K562 (cell line): ENCODE measurements at regions not wholly inside any gene's neighbourhood (a gene's known extent, or its start where the extent isn't known, plus 50 kb on each side); places are given as distances from the start of the nearest gene placed in this dataset.

Experiments
- ATAC-seq: fragments of 200-7000 bp; cut with Tn5 transposase; 3 replicates; pipeline ENCODE4 v1.9.1; 2020; ENCODE audit warnings: moderate library complexity
- BruUV-seq: library from RNA; stranded (reverse); fragments of 400-500 nt; replicated peaks from 2 replicates; lab custom pipeline; 2021; lab: Mats Ljungman, UMichigan
- CTCF ChIA-PET: fragments of 300-600 bp; formaldehyde crosslinking; extraction: SDS; loops from one replicate; lab custom pipeline; 2021; ENCODE audit warnings: low intra/inter-chr PET ratio; lab: Yijun Ruan, JAX
- POLR2A ChIA-PET: fragments of 300-600, 350-650 bp; sonication (Branson Sonifier 250); formaldehyde crosslinking; extraction: SDS; loops from one replicate; lab custom pipeline; 2021; ENCODE audit warnings: antibody characterized with exemption, inconsistent platforms; lab: Yijun Ruan, JAX
- DNase-seq, 4 experiments: peaks; one replicate each; pipeline versions ENCODE4 v3.0.0 to v3.0.0-alpha.2; 2011 to 2018; ENCODE audit warnings: low spot score in 3 of 4, mixed read lengths in 3 of 4; ENCODE audit errors: extremely low read depth in 1 of 4
- FAIRE-seq: peaks from 2 replicates; lab custom pipeline; 2011; peaks lifted over from hg19 to GRCh38; lab: Jason Lieb, UNC
- H2AFZ ChIP-seq: 2 replicates; pipeline ENCODE4 v1.6.0; 2011; ENCODE audit warnings: low read depth, low read length, control low read depth, inconsistent platforms
- H3K27ac ChIP-seq: fragments of 200-600 bp; 3 replicates; pipeline ENCODE4 v1.8.0; 2011; ENCODE audit warnings: low read depth, mild to moderate bottlenecking, control low read depth, inconsistent platforms, low read length, moderate library complexity, mixed read lengths; ENCODE audit errors: extremely low read depth
- H3K27me3 ChIP-seq, 2 experiments: fragments of 300-600 bp in 1 of 2; 2 replicates in 1 of 2; 3 replicates in 1 of 2; pipeline versions ENCODE4 v1.6.0 to v1.8.0; 2011; ENCODE audit warnings: inconsistent platforms in 2 of 2, low read length in 2 of 2, mild to moderate bottlenecking in 1 of 2, mixed read lengths in 1 of 2, moderate library complexity in 1 of 2; ENCODE audit not compliant: control insufficient read depth in 2 of 2, insufficient read depth in 2 of 2
- H3K36me3 ChIP-seq: fragments of 300-600 bp; 3 replicates; pipeline ENCODE4 v1.8.0; 2011; ENCODE audit warnings: mild to moderate bottlenecking, low read length, inconsistent platforms; ENCODE audit not compliant: control insufficient read depth, insufficient read depth
- H3K4me1 ChIP-seq, 2 experiments: fragments of 200-600 bp in 1 of 2; replicated peaks in 1 of 2; 2 replicates in 1 of 2; 3 replicates in 1 of 2; pipeline versions ENCODE4 v1.5.1 to v1.8.0; 2011; ENCODE audit warnings: inconsistent platforms in 2 of 2, low read length in 2 of 2, mild to moderate bottlenecking in 1 of 2, mixed read lengths in 1 of 2, moderate library complexity in 1 of 2; ENCODE audit not compliant: control insufficient read depth in 2 of 2, insufficient read depth in 2 of 2
- H3K4me2 ChIP-seq: 2 replicates; pipeline ENCODE4 v1.6.1; 2011; ENCODE audit warnings: low read length, control low read depth, inconsistent platforms, mixed read lengths; ENCODE audit not compliant: insufficient read depth
- H3K4me3 ChIP-seq: fragments of 200-600 bp; sonication (generic), shearing (Covaris generic); 2 replicates; pipeline ENCODE4 v1.5.1; 2016; ENCODE audit warnings: control low read depth, inconsistent platforms
- H3K79me2 ChIP-seq: fragments of 200-600 bp; 3 replicates; pipeline ENCODE4 v1.8.0; 2011; ENCODE audit warnings: low read length, inconsistent platforms; ENCODE audit not compliant: control insufficient read depth, insufficient read depth
- H3K9ac ChIP-seq, 2 experiments: 2 replicates each; pipeline versions ENCODE4 v1.6.0 to v1.6.1; 2011; ENCODE audit warnings: low read depth in 2 of 2, low read length in 2 of 2, control low read depth in 1 of 2, inconsistent platforms in 1 of 2, mild to moderate bottlenecking in 1 of 2, mixed read lengths in 1 of 2; ENCODE audit not compliant: insufficient read depth in 1 of 2
- H3K9me1 ChIP-seq: one replicate; pipeline ENCODE4 v1.6.0; 2011; ENCODE audit warnings: inconsistent platforms, mild to moderate bottlenecking, low read length, moderate library complexity; ENCODE audit not compliant: control insufficient read depth, insufficient read depth
- H3K9me3 ChIP-seq: replicated peaks from 2 replicates; pipeline ENCODE4 v1.5.1; 2011; ENCODE audit warnings: low read depth, low read length, inconsistent platforms; ENCODE audit not compliant: control insufficient read depth, insufficient read depth
- H4K20me1 ChIP-seq: replicated peaks from 2 replicates; pipeline ENCODE4 v1.6.1; 2011; ENCODE audit warnings: low read length, inconsistent platforms, mixed read lengths; ENCODE audit not compliant: control insufficient read depth, insufficient read depth
- ATF3 ChIP-seq, 2 experiments: fragments of 450-650 bp in 1 of 2; sonication (generic) in 1 of 2; formaldehyde crosslinking in 1 of 2; IDR thresholded peaks in 1 of 2; conservative IDR thresholded peaks in 1 of 2; 2 replicates each; pipeline versions ENCODE4 v1.6.1 to v1.8.1; 2016 to 2023; ENCODE audit warnings: mild to moderate bottlenecking in 2 of 2, moderate library complexity in 2 of 2, inconsistent platforms in 1 of 2, missing genetic modification reagents in 1 of 2
- RBM15 ChIP-seq: fragments of 200-400 bp; formaldehyde crosslinking; IDR thresholded peaks from 2 replicates; pipeline ENCODE4 v1.6.1; 2018; ENCODE audit warnings: mild to moderate bottlenecking, low read length, moderate library complexity; ENCODE audit not compliant: insufficient read depth
- TCF7L2 ChIP-seq: fragments of 150-350 bp; IDR thresholded peaks from 2 replicates; pipeline ENCODE4 v1.6.1; 2016; ENCODE audit warnings: low read depth, mild to moderate bottlenecking, low read length, moderate library complexity
- ZBTB43 ChIP-seq: sonication (generic); formaldehyde crosslinking; IDR thresholded peaks from 2 replicates; pipeline ENCODE4 v1.8.0; 2023; ENCODE audit warnings: mild to moderate bottlenecking, missing genetic modification reagents
- WGBS: fragments of 100-300 bp; shearing (Covaris generic); methylation state at CpG from one replicate; pipeline ENCODE4 v1.1.6; 2016; ENCODE audit warnings: low coverage, mixed read lengths; ENCODE audit not compliant: insufficient coverage; ENCODE audit errors: missing lambda C conversion rate; 5-methylcytosine and 5-hydroxymethylcytosine counted together
- in situ Hi-C: fragments of 300-500 bp; cut with MboI; formaldehyde crosslinking; loops from 4 replicates; pipeline ENCODE4 v1.15.0; 2018; ENCODE audit warnings: inconsistent platforms, mixed read lengths
- intact Hi-C: fragments of 100-400 bp; cut with micrococcal nuclease; formaldehyde crosslinking; loops from 2 replicates; pipeline ENCODE4 v1.14.2; 2022

- no peak overlapping the region for H2AFZ ChIP-seq
- no peaks in the 10 kb centered on the region for H3K9me1 ChIP-seq
- no peak for FAIRE-seq
- H3K27me3 ChIP-seq = peaks cover 0 to 8% of the 10 kb centered on the region in 2 experiments; a peak in 3 of 5 replicates
- H3K4me2 ChIP-seq = no peak overlapping the region
- H4K20me1 ChIP-seq = no peaks in the 10 kb centered on the region
- intact Hi-C loops (no loop called here), in situ Hi-C loops (no loop called here)
- ATAC-seq = no peak
- CTCF ChIA-PET = no interaction called here
- H3K79me2 ChIP-seq = no peaks in the 10 kb centered on the region
- no peak for DNase-seq
- no peak overlapping the region for H3K9ac ChIP-seq
- no peaks in the 10 kb centered on the region for H3K36me3 ChIP-seq
- WGBS = 0% methylated on average over 1 of the region's 1 CpG
- POLR2A ChIA-PET = no interaction called here
- no peak overlapping the region for H3K4me3 ChIP-seq
- H3K4me1 ChIP-seq = no peaks in the 10 kb centered on the region
- TF ChIP-seq ATF3 (IDR thresholded peaks at IDR 0.05) (no peak), ATF3 (CRISPR knock-in tag; conservative IDR thresholded peaks at IDR 0.05) (no peak), RBM15 (no peak), ZBTB43 (no peak), TCF7L2 (no peak)
- H3K9me3 ChIP-seq = no peaks in the 10 kb centered on the region
- H3K27ac ChIP-seq = no peak overlapping the region
- no TSS peak for BruUV-seq
Observed at GRCh38 chr11:130553306-130553705, 104.9 kb downstream of the ADAMTS15 start.
